ENCODE measurements at regions not wholly inside any gene's neighbourhood (a gene's known extent, or its start where the extent isn't known, plus 50 kb on each side); places are given as distances from the start of the nearest gene placed in this dataset.

GRCh38 chr11:127255209-127255608 lies 254.6 kb upstream of the KIRREL3 start:
- TF ChIP-seq POLR2A (IDR thresholded peaks at IDR 0.05; ENCODE audit: low read length) (no peak), CTCF (IDR thresholded peaks at IDR 0.05) (no peak), RCOR1 (IDR thresholded peaks at IDR 0.05; ENCODE audit: low read depth, low read length) (no peak), MAX (IDR thresholded peaks at IDR 0.05) (no peak), SMC3 (IDR thresholded peaks at IDR 0.05) (no peak)
